T-helper 1 cell treated with Interleukin-12 subunit alpha and Interleukin-12 subunit beta and Interleukin-4 antibody, amounts not matched to agents 30 μg/mL and 1 μg/mL, for 36 hours (primary cell): ENCODE measurements at regions not wholly inside any gene's neighbourhood (a gene's known extent, or its start where the extent isn't known, plus 50 kb on each side); places are given as distances from the start of the nearest gene placed in this dataset.

ENCODE experiments used
- H3K27ac Mint-ChIP-seq: one replicate; pipeline ENCODE4 v1.8.0; 2021; ENCODE audit warnings: mild to moderate bottlenecking, mixed read lengths
- H3K27me3 Mint-ChIP-seq: one replicate; pipeline ENCODE4 v1.8.0; 2021; ENCODE audit warnings: low read depth, mixed read lengths
- H3K36me3 Mint-ChIP-seq: one replicate; pipeline ENCODE4 v1.8.0; 2021; ENCODE audit warnings: low read depth, mixed read lengths
- H3K4me1 Mint-ChIP-seq: one replicate; pipeline ENCODE4 v1.8.0; 2021; ENCODE audit warnings: low read depth, mixed read lengths
- H3K4me3 Mint-ChIP-seq: one replicate; pipeline ENCODE4 v1.8.0; 2021; ENCODE audit warnings: mild to moderate bottlenecking, moderate library complexity, mixed read lengths
- H3K9me3 Mint-ChIP-seq: one replicate; pipeline ENCODE4 v1.8.0; 2021; ENCODE audit warnings: mixed read lengths

- no peaks in the 10 kb centered on the region for H3K27me3 Mint-ChIP-seq
- no peaks in the 10 kb centered on the region for H3K4me1 Mint-ChIP-seq
- no peak overlapping the region for H3K27ac Mint-ChIP-seq
- H3K4me3 Mint-ChIP-seq = no peak overlapping the region
- H3K36me3 Mint-ChIP-seq = no peaks in the 10 kb centered on the region
- H3K9me3 Mint-ChIP-seq = no peaks in the 10 kb centered on the region
Measured at GRCh38 chr4:129748991-129749390, 653.0 kb downstream of the C4orf33 start.

GRCh38 chr4:129751646-129752045 is 655.7 kb downstream of the C4orf33 start:
- Mint-ChIP-seq H3K36me3 (no peaks in the 10 kb centered on the region), H3K27me3 (no peaks in the 10 kb centered on the region), H3K4me3 (no peak overlapping the region), H3K27ac (no peak overlapping the region), H3K4me1 (no peaks in the 10 kb centered on the region), H3K9me3 (no peaks in the 10 kb centered on the region)

DNA sequence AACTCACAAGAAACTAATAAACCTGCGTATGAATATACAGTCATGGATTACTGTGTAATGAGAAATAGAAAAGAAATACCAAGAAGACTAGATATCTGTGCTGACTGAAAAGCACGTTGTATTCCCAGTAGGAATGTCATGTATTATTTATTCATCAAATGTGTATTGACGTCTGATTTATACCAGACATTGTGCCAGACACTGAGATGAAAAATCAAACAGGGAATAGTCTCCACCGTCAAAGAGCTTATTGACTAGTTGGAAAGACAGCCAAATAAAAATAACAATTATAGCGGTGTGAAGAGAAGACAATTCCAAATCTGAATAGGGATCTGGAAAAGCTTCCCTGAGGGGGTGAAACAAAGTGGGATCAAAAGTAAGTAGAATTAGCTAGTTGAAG is 687.6 kb downstream of the C4orf33 start:
- H3K27ac Mint-ChIP-seq = no peak overlapping the region
- no peaks in the 10 kb centered on the region for H3K4me1 Mint-ChIP-seq
- H3K4me3 Mint-ChIP-seq = no peak overlapping the region
- no peaks in the 10 kb centered on the region for H3K36me3 Mint-ChIP-seq
- H3K27me3 Mint-ChIP-seq = no peaks in the 10 kb centered on the region
- H3K9me3 Mint-ChIP-seq = no peaks in the 10 kb centered on the region

GRCh38 chr4:129788486-129788885 is 692.5 kb downstream of the C4orf33 start:
- Mint-ChIP-seq H3K27me3 (no peaks in the 10 kb centered on the region), H3K4me3 (no peak overlapping the region), H3K4me1 (no peaks in the 10 kb centered on the region), H3K27ac (no peak overlapping the region), H3K36me3 (no peaks in the 10 kb centered on the region), H3K9me3 (no peaks in the 10 kb centered on the region)

DNA sequence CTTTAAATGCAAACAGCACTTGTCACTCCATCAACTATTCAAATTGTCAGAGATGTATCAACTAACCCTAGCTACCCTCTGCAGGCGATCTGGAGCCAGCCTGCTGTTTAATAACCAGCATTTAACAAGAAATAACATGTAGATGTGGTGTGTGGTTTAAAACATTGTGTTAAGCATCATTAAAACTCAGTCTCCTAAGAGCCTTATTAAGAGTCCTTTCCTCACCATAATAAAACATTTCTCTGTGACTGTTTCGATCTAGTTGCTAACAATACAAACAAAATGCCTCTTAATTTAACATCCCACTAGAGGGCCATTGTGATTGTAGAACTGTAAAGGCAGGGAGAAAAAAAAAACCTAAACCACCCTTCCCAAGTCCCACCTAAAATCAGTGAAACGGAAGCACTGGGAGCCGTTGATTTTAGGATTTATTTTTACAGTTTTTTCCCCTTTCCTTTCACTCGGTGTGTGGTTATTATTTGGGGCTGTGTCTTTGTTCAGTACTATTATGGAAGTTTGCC is 708.6 kb downstream of the C4orf33 start:
- Mint-ChIP-seq H3K27me3 (no peaks in the 10 kb centered on the region), H3K27ac (no peak overlapping the region), H3K9me3 (no peaks in the 10 kb centered on the region), H3K4me3 (no peak overlapping the region), H3K36me3 (no peaks in the 10 kb centered on the region), H3K4me1 (no peaks in the 10 kb centered on the region)

DNA sequence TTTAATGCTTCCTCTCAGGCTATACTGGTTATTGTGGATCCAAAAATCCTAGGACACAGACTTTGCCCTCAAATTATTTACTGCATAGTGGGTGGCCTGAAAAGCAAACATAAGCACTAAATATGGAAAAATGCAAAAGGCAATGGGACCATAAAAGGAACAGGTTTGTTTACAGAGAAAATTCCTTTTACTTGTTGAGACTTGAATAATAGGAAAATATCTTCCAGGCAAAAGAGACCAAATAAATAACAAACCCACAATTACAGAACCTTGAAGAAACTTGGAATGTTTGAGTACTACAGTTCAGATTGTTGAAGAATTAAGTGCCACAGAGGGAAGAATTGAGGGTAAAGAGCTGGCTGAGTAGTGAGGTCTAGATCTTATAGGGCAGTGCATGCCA is 711.0 kb downstream of the C4orf33 start:
- Mint-ChIP-seq H3K4me1 (no peaks in the 10 kb centered on the region), H3K4me3 (no peak overlapping the region), H3K27me3 (no peaks in the 10 kb centered on the region), H3K27ac (no peak overlapping the region), H3K36me3 (no peaks in the 10 kb centered on the region), H3K9me3 (no peaks in the 10 kb centered on the region)

- Mint-ChIP-seq H3K4me3 (no peak overlapping the region), H3K9me3 (no peaks in the 10 kb centered on the region), H3K27ac (no peak overlapping the region), H3K4me1 (no peaks in the 10 kb centered on the region), H3K27me3 (no peaks in the 10 kb centered on the region), H3K36me3 (no peaks in the 10 kb centered on the region)
Measured at GRCh38 chr4:129808242-129808641, 712.3 kb downstream of the C4orf33 start.

- H3K9me3 Mint-ChIP-seq = no peaks in the 10 kb centered on the region
- no peak overlapping the region for H3K27ac Mint-ChIP-seq
- no peaks in the 10 kb centered on the region for H3K27me3 Mint-ChIP-seq
- H3K36me3 Mint-ChIP-seq = no peaks in the 10 kb centered on the region
- H3K4me3 Mint-ChIP-seq = no peak overlapping the region
- H3K4me1 Mint-ChIP-seq = no peaks in the 10 kb centered on the region
Measured at GRCh38 chr4:129821073-129821472, 725.1 kb downstream of the C4orf33 start.

GRCh38 chr4:129821963-129822362 is 726.0 kb downstream of the C4orf33 start:
- Mint-ChIP-seq H3K4me3 (no peak overlapping the region), H3K36me3 (no peaks in the 10 kb centered on the region), H3K4me1 (no peaks in the 10 kb centered on the region), H3K27me3 (no peaks in the 10 kb centered on the region), H3K27ac (no peak overlapping the region), H3K9me3 (no peaks in the 10 kb centered on the region)

- Mint-ChIP-seq H3K36me3 (no peaks in the 10 kb centered on the region), H3K4me3 (no peak overlapping the region), H3K4me1 (no peaks in the 10 kb centered on the region), H3K27ac (no peak overlapping the region), H3K27me3 (no peaks in the 10 kb centered on the region), H3K9me3 (no peaks in the 10 kb centered on the region)
Measured at GRCh38 chr4:129822701-129823100, 726.7 kb downstream of the C4orf33 start.

- no peaks in the 10 kb centered on the region for H3K36me3 Mint-ChIP-seq
- no peak overlapping the region for H3K4me3 Mint-ChIP-seq
- no peaks in the 10 kb centered on the region for H3K9me3 Mint-ChIP-seq
- H3K27me3 Mint-ChIP-seq = no peaks in the 10 kb centered on the region
- no peaks in the 10 kb centered on the region for H3K4me1 Mint-ChIP-seq
- no peak overlapping the region for H3K27ac Mint-ChIP-seq
Measured at GRCh38 chr4:129823105-129823504, 727.2 kb downstream of the C4orf33 start.

- Mint-ChIP-seq H3K4me1 (no peaks in the 10 kb centered on the region), H3K27me3 (no peaks in the 10 kb centered on the region), H3K27ac (no peak overlapping the region), H3K36me3 (no peaks in the 10 kb centered on the region), H3K9me3 (no peaks in the 10 kb centered on the region), H3K4me3 (no peak overlapping the region)
Measured at GRCh38 chr4:129829373-129829772, 733.4 kb downstream of the C4orf33 start.

DNA sequence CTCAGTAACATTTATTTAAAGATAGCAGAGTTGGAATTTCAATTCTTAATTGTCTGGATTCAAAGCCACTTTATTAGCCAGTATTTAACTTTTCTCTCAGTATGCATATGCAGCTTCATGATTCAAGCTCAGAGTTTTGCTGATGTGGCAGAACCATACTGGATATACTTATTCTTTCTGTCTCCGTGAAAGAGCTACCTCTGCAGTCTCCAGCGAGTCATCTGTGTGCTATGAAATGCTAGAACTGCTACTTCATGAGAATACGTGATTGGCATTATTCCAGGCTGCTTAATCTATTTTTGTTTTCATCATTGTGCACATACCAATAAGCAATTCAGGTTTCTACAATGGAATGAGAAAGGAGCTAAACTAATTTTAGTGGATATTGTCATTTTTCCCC is 743.7 kb downstream of the C4orf33 start:
- H3K27me3 Mint-ChIP-seq = no peaks in the 10 kb centered on the region
- H3K4me1 Mint-ChIP-seq = no peaks in the 10 kb centered on the region
- H3K9me3 Mint-ChIP-seq = peaks cover 3% of the 10 kb centered on the region
- H3K36me3 Mint-ChIP-seq = no peaks in the 10 kb centered on the region
- H3K27ac Mint-ChIP-seq = no peak overlapping the region
- H3K4me3 Mint-ChIP-seq = no peak overlapping the region

DNA sequence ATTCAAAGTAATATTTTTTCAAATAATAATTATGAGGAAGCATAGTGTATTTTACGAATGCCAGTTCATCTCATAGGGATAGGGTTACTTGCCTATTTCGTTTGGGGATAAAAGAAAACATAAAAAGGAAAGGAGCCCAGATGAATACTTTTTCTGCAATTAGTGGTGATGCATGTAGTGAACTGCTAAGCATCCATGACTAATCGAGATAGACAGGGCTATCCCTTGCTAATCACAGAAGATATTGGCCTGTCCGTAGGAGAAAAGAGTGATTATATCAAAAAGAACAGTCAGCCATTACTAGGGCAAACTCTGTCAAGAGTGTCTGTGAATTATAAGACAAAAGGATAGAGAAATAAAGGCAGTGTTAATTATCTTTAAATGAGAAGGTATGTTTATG is 746.1 kb downstream of the C4orf33 start:
- no peaks in the 10 kb centered on the region for H3K36me3 Mint-ChIP-seq
- H3K4me1 Mint-ChIP-seq = no peaks in the 10 kb centered on the region
- peaks cover 3% of the 10 kb centered on the region for H3K9me3 Mint-ChIP-seq
- no peak overlapping the region for H3K4me3 Mint-ChIP-seq
- H3K27me3 Mint-ChIP-seq = no peaks in the 10 kb centered on the region
- H3K27ac Mint-ChIP-seq = no peak overlapping the region

DNA sequence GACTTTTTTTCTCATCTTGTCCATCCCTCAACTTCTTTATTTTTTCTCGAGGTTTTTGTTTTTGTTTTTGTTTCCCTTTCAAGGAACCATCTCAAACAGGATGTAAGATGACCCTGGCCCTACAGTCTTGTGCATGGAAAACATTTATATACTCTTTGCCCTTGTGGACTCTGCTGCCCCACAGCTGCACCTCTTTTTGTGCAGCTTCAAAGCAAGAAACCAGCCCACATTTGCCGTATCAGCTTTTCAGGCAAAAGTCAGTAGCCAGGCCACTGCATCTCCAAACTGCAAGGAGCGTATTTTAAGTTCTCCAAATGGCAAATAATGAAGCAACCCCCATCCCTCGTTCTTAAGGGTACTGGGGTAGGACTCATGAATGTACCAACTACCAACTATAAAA is 756.5 kb downstream of the C4orf33 start:
- Mint-ChIP-seq H3K4me1 (no peaks in the 10 kb centered on the region), H3K36me3 (no peaks in the 10 kb centered on the region), H3K4me3 (no peak overlapping the region), H3K9me3 (no peaks in the 10 kb centered on the region), H3K27me3 (no peaks in the 10 kb centered on the region), H3K27ac (no peak overlapping the region)
